GM18502 (cell line): ENCODE measurements at regions not wholly inside any gene's neighbourhood (a gene's known extent, or its start where the extent isn't known, plus 50 kb on each side); places are given as distances from the start of the nearest gene placed in this dataset.

ENCODE experiments used
- ATAC-seq: cut with Tn5 transposase; IDR thresholded peaks from one replicate; pipeline ENCODE4 v1.9.1; 2021; ENCODE audit warnings: mild to moderate bottlenecking; ENCODE audit not compliant: unreplicated experiment, poor library complexity

DNA sequence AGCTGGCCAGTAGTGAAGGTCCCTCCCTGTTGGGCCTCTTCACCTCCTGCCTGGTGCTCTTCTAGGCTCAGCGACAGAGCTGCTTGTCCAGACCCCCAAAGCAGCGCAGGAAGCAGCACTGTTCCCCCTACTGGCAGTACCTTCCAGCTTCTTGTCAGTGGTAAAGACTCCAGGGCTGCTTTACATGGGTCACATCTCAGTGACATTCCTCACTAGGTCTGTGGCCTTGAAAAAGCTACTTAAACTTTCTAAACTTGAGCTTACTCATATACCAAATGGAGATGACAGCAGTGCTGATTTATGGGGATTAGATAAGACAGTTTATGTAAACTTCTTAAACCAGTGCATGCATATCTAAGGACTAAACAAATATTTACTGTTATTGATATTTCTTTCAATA, 117.3 kb downstream of the FAT4 start:
- no peak for ATAC-seq

DNA sequence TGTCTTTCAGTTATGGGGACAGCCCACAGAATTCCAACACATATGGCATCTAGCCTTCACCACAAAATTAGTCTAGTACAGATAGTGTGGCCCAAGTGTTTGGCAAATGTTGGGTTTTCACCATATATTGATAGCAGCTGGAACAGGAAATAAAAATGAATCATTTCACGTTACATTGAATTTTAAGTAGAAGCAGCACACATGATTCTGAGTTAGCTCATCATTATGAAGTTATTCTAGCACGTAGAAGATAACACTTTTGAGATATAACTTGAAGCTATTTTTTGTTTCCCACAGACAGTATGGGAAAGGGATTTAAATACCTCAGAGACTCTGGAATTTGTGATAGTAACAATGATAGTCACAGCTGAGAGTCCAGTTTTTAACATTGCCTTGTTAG, 118.7 kb downstream of the FAT4 start:
- no peak for ATAC-seq

DNA sequence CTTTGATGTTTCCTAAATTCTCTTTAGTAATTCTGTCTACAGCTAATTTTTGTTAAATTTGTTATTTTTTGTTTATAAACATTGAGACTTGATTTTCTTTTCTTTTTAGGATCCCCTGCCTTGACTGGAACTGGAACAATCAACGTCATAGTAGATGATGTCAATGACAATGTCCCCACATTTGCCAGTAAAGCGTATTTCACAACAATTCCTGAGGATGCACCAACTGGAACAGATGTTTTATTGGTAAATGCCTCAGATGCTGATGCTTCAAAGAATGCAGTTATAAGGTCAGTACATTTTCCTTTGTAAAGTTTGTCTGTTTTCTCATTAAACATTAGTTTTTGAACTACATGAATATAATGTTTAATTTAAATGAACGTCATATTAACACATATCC, 119.4 kb downstream of the FAT4 start:
- ATAC-seq = no peak

DNA sequence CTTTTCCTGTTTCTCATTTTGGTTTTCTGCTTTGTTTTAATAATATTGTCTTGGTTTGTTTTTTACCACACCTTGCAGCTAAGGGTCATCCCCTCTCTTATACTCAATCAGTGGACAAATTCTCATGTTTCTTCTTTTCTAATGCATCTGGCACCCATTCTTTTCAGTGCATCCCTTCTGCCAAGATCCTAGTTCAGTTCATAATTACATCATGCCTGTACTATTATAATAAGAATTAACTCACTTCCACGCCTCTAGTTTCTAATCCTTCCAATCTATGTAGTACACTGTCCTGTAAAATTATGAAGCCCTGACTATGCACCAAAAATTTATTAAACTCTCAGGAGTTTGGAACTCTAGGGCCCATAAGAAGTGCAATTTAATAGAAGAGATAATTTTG, 126.1 kb downstream of the FAT4 start:
- no peak for ATAC-seq

DNA sequence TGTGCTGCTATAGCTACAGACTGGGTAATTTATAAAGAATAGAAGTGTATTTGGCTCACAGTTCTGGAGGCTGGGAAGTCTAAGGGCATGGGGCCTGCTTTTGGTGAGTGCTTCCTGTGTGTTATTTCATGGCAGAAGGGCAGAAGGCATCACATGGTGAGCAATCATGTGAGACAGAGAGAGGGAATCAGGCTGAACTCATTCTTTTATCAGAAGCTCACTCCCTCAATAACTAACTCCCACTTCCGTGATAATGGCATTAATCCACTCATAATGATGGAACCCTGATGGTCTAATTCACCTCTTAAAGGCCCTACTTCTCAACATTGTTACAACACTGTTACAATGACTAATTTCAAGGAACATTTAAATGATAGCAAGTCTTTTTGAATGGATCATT, 129.4 kb downstream of the FAT4 start:
- ATAC-seq = no peak

DNA sequence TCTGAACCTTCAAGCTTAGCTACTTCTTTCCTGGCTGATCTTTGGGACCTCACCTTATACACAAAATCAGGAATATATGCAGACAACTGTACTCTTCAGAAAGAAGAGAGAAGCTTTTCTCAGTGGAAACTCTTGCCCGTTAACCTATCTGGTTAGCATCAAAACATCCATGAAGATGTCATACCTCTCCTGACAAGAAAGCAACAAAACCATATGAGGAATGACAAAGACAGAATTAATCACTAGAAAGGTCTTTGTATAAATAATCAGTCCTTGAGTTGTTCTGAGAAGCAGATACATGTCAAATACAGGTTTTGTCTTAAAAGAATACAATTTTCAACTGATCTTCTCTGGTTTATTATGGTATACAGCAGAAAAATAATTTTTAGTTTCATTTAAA, 130.8 kb downstream of the FAT4 start:
- ATAC-seq = no peak

DNA sequence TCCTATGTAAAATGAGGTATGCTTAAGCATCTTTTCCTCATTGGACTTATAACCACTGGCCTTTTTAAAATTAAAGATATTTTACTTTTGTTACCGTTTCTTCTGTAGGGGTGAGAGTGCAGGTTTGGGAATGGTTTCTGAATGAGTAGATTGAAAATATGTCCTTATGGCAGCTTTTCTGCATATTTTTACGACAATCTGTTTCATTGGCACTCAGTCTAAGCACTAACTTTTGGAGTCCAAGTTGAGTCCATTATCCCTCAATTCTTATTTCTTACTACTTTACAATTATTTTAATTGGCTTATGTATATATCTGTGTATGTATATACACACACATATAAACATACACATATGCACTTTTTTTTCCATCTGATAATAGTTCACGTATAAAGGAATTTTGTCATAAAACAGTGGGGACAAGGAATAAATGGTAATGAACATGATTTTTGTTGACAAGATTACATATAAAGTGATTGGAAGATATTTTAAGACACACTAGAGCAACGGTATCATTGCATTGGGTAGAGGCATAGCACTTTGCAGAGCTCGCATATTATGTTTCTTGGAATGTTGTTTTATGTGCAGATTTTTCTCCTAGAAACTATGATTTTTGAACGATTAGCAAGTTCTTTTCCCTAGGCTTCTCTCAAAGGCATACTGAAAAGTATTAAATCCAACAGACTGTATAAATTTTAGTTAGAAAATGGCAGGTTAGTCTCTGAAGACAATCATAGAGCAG, 133.0 kb downstream of the FAT4 start:
- no peak for ATAC-seq

DNA sequence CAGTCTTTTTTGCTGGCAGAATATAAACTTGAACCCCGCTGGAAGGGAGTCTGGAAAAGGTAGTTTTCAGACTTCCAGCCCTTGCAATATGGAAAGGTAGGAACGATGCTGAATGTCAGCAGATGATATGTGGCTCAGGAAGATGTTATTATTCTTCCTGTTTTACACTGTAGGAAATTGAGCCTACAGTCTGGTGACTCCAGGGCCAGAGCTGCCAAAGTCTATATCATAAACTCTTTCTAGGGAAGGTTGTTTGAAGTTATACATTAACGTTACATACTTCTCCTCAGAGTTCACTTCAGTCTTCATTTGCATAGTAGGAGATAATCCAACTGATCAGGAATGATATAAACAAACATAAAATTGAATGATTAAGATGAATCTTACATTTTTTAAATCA, 141.3 kb downstream of the FAT4 start:
- ATAC-seq = no peak

DNA sequence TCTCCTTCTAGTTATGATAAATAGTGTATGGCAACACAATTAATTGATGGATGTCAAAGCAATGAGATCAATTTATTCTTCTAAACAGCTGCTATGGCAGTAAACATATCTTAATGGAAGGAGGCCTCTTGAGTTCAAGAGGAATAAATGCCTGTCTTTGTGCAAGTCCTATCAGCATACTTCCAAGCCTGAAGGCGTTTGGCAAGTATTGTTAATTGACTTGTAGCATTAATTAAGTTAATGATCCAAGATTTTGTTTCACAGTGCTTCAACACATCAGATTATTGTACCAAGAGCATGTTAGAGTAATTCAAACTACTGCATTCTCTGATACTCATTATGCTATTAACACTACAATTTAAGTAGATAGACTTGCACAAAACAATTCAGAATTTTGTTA, 144.8 kb downstream of the FAT4 start:
- ATAC-seq = no peak

DNA sequence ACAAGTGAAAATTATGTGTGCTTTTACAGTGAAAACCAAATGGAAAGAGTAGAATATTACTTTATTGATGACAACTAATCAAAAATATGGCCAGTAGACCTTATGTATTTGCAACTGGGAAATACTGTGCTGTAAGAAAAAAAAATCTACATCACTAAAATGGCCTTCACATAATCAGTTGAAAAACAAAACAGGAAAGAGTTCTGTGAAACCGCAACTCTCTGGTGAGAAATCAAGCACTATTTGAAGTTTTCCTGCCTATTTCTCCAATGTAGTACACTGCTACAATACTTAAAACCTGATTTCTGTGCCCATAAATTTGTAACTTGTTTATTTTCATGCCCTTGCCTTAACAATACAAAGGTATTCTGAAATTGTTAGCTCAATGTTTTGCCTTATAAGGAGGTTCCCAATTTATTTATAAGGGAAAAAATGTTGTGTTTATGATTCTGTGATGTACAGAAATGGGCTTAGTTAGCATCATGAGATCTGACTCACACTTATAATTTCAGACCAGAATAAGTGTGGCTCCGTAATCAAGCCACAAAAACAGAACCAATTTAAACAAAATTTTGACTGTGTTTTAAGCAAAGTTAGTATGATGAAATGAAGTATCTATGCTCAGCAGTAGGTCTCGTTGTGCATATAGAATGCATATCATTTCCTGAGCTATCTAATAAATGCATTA, 147.1 kb downstream of the FAT4 start:
- no peak for ATAC-seq

DNA sequence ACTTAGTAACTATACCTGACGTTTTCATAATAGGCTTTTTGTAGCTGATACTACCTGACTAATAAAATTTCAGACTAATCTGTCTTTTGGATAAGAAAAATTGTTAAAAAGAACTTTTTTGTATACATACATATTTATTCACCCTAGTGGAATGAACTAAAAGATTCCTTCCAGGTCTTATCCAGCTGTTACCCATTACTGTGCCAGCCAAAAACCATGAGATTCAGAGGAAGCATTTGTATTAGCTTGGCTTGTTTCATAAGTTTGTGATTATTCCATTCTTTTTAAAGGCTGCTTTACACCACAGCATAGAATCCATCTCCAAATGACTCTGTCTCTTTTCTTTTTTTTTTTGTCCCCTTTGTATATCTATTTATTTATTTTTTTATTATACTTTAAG, 149.4 kb downstream of the FAT4 start:
- ATAC-seq = no peak

DNA sequence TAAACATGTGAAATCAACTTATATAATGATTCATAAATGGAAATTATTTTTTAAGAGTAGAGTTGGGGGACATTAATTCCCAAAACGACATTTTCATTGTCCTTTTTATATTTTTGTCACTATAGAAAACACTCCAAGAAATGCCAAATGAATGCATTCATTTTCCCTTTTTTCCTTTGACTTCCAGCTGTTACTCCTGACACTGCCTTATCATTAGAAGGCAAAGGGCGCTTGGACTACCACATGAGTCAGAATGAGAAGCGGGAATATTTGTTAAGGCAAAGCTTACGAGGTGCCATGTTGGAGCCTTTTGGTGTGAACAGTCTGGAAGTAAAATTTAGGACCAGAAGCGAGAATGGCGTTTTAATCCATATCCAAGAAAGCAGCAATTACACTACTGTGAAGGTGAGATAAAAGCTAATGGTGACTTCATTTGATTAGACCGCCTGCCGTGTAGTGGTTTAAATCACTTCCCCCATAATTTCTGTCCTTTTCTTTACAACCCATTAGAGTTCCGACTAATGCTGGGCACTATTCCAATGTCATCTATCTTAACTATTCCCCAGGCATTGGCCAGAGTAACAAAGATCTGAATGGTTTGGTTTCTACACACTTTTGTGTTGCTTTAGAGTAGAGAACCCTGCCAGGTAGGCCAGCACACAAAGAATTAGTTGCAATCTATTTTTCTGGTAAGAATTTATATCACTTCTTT, 166.7 kb downstream of the FAT4 start:
- no peak for ATAC-seq

DNA sequence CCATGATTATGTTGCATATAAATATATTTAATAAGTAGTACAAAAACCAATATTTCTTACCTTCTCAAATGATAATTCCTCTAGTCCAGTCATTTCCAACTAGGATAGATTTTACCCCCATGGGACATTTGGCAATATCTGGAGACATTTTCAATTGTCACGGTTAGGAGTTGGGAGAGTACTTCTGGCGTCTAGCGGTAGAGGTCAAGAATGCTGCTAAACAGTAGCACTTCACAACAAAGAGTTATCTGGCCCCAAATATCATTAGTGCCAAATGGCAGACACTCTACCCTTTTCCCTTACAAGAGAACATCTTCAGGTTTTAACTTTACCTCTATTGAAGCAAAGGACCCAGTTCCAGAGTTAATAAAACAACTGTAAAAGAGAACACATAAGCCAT, 168.1 kb downstream of the FAT4 start:
- no peak for ATAC-seq

DNA sequence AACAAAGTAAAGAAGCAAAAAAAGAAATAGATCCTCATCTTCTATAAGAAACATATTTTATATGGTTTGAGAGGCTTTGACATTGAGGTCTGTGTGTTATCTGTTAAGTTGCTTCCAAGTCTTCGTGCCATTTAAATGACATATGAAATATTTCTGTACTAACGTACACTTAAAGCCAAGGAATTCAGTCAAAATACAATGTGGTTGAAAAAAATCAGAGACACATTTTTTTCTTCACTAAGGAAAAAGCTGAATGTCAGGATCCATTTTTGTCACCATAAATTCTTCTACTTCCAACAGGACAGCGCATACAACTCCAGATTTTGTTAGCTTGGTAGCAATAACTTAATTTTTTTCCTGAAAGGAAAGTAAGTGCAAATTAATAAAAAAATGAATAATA, 168.5 kb downstream of the FAT4 start:
- no peak for ATAC-seq

DNA sequence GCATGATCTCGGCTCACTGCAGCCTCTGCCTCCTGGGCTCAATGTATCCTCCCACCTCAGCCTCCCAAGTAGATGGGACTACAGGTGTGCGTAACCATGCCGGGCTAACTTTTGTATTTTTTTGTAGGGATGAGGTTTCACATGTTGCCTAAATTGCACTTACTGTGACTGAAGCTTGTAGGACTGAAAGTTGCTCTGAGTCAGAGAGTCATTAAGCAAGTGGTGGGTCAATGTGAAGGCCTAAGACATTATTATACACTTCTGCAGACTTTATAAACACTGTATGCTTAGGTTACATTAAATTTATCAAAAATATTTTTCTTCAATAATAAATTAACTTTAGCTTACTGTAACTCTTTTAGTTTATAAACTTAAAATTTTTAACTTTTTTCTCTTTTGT, 170.2 kb downstream of the FAT4 start:
- no peak for ATAC-seq

DNA sequence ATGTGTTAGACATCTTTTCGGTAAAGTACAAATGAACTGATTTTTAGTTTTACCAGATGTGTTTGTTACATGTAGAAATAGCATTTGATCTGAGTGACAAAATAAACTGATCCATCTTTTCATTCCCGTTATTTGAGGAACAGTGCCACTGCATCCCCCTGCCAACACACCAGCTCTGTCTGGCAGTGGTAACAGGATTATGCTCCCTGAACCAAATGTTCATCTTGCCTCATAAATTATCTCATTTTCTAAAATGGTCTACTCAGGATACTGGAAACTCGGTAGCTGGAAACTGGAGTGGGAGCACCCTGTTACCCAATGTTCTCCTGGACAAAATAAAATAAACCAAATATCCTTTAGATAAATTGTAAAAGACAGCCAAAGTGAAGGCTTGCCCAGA, 171.6 kb downstream of the FAT4 start:
- no peak for ATAC-seq

DNA sequence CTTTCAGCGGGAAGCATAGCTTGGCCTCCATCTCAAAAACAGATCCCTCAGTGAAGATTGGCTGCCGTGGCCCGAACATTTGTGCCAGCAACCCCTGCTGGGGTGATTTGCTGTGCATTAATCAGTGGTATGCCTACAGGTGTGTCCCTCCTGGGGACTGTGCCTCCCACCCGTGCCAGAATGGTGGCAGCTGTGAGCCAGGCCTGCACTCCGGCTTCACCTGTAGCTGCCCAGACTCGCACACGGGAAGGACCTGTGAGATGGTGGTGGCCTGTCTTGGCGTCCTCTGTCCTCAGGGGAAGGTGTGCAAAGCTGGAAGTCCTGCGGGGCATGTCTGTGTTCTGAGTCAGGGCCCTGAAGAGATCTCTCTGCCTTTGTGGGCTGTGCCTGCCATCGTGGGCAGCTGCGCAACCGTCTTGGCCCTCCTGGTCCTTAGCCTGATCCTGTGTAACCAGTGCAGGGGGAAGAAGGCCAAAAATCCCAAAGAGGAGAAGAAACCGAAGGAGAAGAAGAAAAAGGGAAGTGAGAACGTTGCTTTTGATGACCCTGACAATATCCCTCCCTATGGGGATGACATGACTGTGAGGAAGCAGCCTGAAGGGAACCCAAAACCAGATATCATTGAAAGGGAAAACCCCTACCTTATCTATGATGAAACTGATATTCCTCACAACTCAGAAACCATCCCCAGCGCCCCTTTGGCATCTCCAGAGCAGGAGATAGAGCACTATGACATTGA, 175.4 kb downstream of the FAT4 start:
- ATAC-seq = no peak

DNA sequence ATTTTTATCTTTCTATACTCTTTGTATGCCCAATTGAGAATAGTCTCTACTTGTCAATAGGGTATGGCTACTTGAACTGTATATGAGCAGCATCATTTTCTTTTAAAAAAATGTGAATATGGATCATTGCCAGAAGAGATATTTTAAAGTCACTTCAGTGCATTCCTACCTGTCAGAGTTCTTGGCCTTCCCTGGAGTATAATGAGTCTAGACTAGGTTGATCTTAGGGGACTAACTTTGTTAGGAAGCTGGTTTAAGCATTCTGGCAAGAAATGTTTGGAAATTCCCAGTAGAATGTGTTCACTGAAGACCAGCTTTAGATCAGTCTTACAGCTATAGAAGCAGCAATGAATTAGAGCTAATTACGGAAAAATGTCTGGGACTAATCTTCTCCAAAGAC, 178.2 kb downstream of the FAT4 start:
- ATAC-seq = no peak

DNA sequence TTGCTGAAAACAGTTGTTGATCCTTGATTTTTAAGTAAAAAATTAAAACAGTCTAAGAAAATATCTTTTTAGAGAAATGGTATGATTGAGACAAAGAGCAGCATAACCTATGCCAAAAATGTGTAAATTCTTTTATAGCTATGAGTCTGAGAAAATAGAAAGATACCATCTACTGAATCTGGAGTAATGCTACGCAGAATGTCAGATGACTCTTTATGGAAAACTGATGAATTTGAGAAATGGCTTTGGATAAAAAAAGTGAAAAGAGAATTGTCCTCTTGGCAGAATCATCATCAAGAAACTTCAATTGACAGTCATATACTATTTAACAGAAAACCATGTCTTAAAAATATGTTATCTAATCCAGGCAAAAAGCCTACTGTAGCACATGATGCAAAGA, 183.1 kb downstream of the FAT4 start:
- no peak for ATAC-seq

DNA sequence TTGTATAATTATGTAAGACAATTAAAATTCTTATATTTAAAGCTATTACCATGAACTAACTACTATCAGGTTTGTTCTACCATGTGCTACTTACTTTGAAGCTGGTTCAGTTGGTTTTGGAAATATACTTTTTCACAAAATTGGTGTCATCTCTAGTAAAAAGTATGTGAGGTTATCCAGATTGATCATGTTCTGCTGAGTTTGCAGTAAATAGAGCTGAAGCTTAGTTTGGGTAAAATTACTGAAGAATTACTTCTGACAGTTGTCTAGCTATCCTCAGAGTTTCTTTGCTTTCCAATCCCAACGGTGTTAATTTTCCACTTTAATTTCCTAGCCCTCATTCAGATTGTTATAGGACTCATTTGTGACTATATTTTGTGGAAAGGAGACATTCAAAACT, 184.2 kb downstream of the FAT4 start:
- ATAC-seq = no peak

DNA sequence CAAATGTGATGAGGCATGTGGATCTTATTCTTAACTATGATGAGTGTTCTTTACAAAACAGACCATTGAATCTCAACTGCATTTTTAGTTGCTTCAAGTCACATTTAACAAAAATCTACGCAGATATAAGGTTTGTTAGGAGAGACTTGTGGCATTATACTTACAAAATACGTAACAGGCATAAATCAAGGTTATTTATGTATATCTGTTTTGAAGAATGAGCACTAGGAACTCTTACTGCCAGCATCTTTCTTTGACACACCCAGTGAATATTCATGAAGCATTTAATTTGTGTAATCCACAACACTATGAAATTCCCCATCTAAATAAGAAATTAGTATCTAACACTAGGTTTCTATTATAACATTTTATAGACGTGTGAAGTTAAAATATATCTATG, 186.3 kb downstream of the FAT4 start:
- ATAC-seq = no peak
